Mesenchymal stem cell (in vitro differentiated cells and primary cell): ENCODE measurements at regions not wholly inside any gene's neighbourhood (a gene's known extent, or its start where the extent isn't known, plus 50 kb on each side); places are given as distances from the start of the nearest gene placed in this dataset.
A peak's percentile ranks its signal among the peaks of the same experiment; 100 is the strongest.

Source experiments
- DNase-seq: peaks from one replicate; pipeline ENCODE4 v3.0.0-alpha.2; 2013
- H2AFZ ChIP-seq: one replicate; pipeline ENCODE4 v1.6.1; 2013; ENCODE audit warnings: low read depth, mild to moderate bottlenecking, control low read depth, inconsistent platforms, low read length, moderate library complexity
- H2AK5ac ChIP-seq: 2 replicates; pipeline ENCODE4 v1.6.1; 2013; ENCODE audit warnings: low read length, moderate library complexity, mild to moderate bottlenecking, inconsistent platforms; ENCODE audit not compliant: severe bottlenecking
- H2BK120ac ChIP-seq: one replicate; pipeline ENCODE4 v1.6.1; 2013; ENCODE audit warnings: low read depth, mild to moderate bottlenecking, inconsistent platforms, low read length, moderate library complexity
- H2BK12ac ChIP-seq, 2 experiments: one replicate each; pipeline ENCODE4 v1.6.1; 2013; ENCODE audit warnings: inconsistent platforms in 2 of 2, low read length in 2 of 2, mild to moderate bottlenecking in 2 of 2, moderate library complexity in 2 of 2, control low read depth in 1 of 2
- H2BK15ac ChIP-seq: one replicate; pipeline ENCODE4 v1.6.1; 2013; ENCODE audit warnings: mild to moderate bottlenecking, low read depth, inconsistent platforms; ENCODE audit not compliant: poor library complexity, severe bottlenecking
- H2BK5ac ChIP-seq: 2 replicates; pipeline ENCODE4 v1.6.1; 2013; ENCODE audit warnings: low read depth, mild to moderate bottlenecking, low read length, control low read depth, inconsistent platforms; ENCODE audit not compliant: poor library complexity, severe bottlenecking
- H3K14ac ChIP-seq, 2 experiments: one replicate each; pipeline ENCODE4 v1.6.1; 2013; ENCODE audit warnings: inconsistent platforms in 2 of 2, low read length in 2 of 2, control low read depth in 1 of 2, mild to moderate bottlenecking in 1 of 2, moderate library complexity in 1 of 2
- H3K18ac ChIP-seq, 2 experiments: one replicate each; pipeline ENCODE4 v1.6.1; 2013; ENCODE audit warnings: inconsistent platforms in 2 of 2, low read length in 2 of 2, control low read depth in 1 of 2, low read depth in 1 of 2, mild to moderate bottlenecking in 1 of 2
- H3K23ac ChIP-seq, 2 experiments: one replicate each; pipeline ENCODE4 v1.6.1; 2013; ENCODE audit warnings: inconsistent platforms in 2 of 2, low read length in 2 of 2, mild to moderate bottlenecking in 2 of 2, moderate library complexity in 2 of 2, control low read depth in 1 of 2
- H3K27ac ChIP-seq: 2 replicates; pipeline ENCODE4 v1.5.1; 2013; ENCODE audit warnings: mild to moderate bottlenecking, moderate library complexity, low read length, control low read depth, inconsistent platforms; ENCODE audit not compliant: poor library complexity, severe bottlenecking
- H3K27me3 ChIP-seq, 2 experiments: 2 replicates each; pipeline versions ENCODE4 v1.6.1 to v1.7.0; 2013; ENCODE audit warnings: low read length in 2 of 2, mild to moderate bottlenecking in 2 of 2, moderate library complexity in 2 of 2, control low read depth in 1 of 2, inconsistent platforms in 1 of 2; ENCODE audit not compliant: control insufficient read depth in 1 of 2, insufficient read depth in 1 of 2
- H3K36me3 ChIP-seq, 2 experiments: 2 replicates each; pipeline versions ENCODE4 v1.6.1 to v1.7.0; 2013; ENCODE audit warnings: low read length in 2 of 2, control low read depth in 1 of 2, inconsistent platforms in 1 of 2, low read depth in 1 of 2, mild to moderate bottlenecking in 1 of 2; ENCODE audit not compliant: insufficient read depth in 2 of 2, control insufficient read depth in 1 of 2
- H3K4ac ChIP-seq, 2 experiments: one replicate each; pipeline ENCODE4 v1.6.1; 2013; ENCODE audit warnings: inconsistent platforms in 2 of 2, low read length in 2 of 2, mild to moderate bottlenecking in 2 of 2, moderate library complexity in 2 of 2, control low read depth in 1 of 2, low read depth in 1 of 2
- H3K4me1 ChIP-seq: 2 replicates; pipeline ENCODE4 v1.6.1; 2013; ENCODE audit warnings: low read depth, low read length, control low read depth; ENCODE audit not compliant: control insufficient read depth, insufficient read depth
- H3K4me2 ChIP-seq: 2 replicates; pipeline ENCODE4 v1.6.1; 2013; ENCODE audit warnings: low read length, mild to moderate bottlenecking, inconsistent platforms; ENCODE audit not compliant: poor library complexity, severe bottlenecking
- H3K4me3 ChIP-seq, 2 experiments: 2 replicates each; pipeline versions ENCODE4 v1.5.1 to v1.7.0; 2013; ENCODE audit warnings: low read length in 2 of 2, mild to moderate bottlenecking in 2 of 2, control low read depth in 1 of 2, low read depth in 1 of 2; ENCODE audit not compliant: insufficient read depth in 1 of 2
- H3K79me1 ChIP-seq: replicated peaks from 2 replicates; pipeline ENCODE4 v1.6.1; 2013; ENCODE audit warnings: mild to moderate bottlenecking, control low read depth, low read length, inconsistent platforms; ENCODE audit not compliant: poor library complexity, severe bottlenecking
- H3K9ac ChIP-seq: 2 replicates; pipeline ENCODE4 v1.7.0; 2013; ENCODE audit warnings: mild to moderate bottlenecking, low read length, moderate library complexity
- H3K9me3 ChIP-seq: 2 replicates; pipeline ENCODE4 v1.7.0; 2013; ENCODE audit warnings: mild to moderate bottlenecking, low read length; ENCODE audit not compliant: control insufficient read depth
- H4K8ac ChIP-seq: one replicate; pipeline ENCODE4 v1.6.1; 2013; ENCODE audit warnings: inconsistent platforms, mild to moderate bottlenecking, low read length, moderate library complexity
- H4K91ac ChIP-seq: one replicate; pipeline ENCODE4 v1.6.1; 2013; ENCODE audit warnings: mild to moderate bottlenecking, low read length, inconsistent platforms
- WGBS: methylation state at CpG from one replicate; pipeline ENCODE4 v1.1.7; 2013; ENCODE audit warnings: mixed read lengths; 5-methylcytosine and 5-hydroxymethylcytosine counted together

- Histone ChIP-seq H3K4me3 (no peak overlapping the region), H2BK5ac (no peak overlapping the region), H2BK120ac (no peak overlapping the region), H3K18ac (no peak overlapping the region), H2BK15ac (no peak overlapping the region), H2AK5ac (no peak overlapping the region), H3K36me3 (no peaks in the 10 kb centered on the region), H3K23ac (no peak overlapping the region), H3K14ac (no peak overlapping the region), H3K9ac (no peak overlapping the region), H4K91ac (no peak overlapping the region), H2AFZ (no peak overlapping the region), H2BK12ac (no peak overlapping the region), H3K4ac (no peak overlapping the region), H3K27ac (no peak overlapping the region), H3K79me1 (no peaks in the 10 kb centered on the region), H4K8ac (no peak overlapping the region), H3K4me2 (no peak overlapping the region), H3K9me3 (no peaks in the 10 kb centered on the region), H3K27me3 (no peaks in the 10 kb centered on the region), H3K4me1 (no peaks in the 10 kb centered on the region)
- no peak for DNase-seq
- no CpG with 5 or more reads among the region's 2 CpGs for WGBS
Measured at GRCh38 chr3:64306745-64307144, 81.5 kb upstream of the PRICKLE2 start.

- Histone ChIP-seq H3K4ac (no peak overlapping the region), H3K14ac (no peak overlapping the region), H3K4me2 (no peak overlapping the region), H2BK120ac (no peak overlapping the region), H3K23ac (no peak overlapping the region), H3K4me3 (no peak overlapping the region), H2AK5ac (no peak overlapping the region), H3K27ac (no peak overlapping the region), H3K9me3 (no peaks in the 10 kb centered on the region), H4K8ac (no peak overlapping the region), H4K91ac (no peak overlapping the region), H3K18ac (no peak overlapping the region), H2BK5ac (no peak overlapping the region), H3K27me3 (no peaks in the 10 kb centered on the region), H2AFZ (no peak overlapping the region), H3K79me1 (no peaks in the 10 kb centered on the region), H2BK12ac (no peak overlapping the region), H2BK15ac (no peak overlapping the region), H3K9ac (no peak overlapping the region), H3K36me3 (no peaks in the 10 kb centered on the region), H3K4me1 (no peaks in the 10 kb centered on the region)
- DNase-seq = no peak
- WGBS = no CpG with 5 or more reads among the region's 1 CpG
Measured at GRCh38 chr3:64305731-64306130, 80.5 kb upstream of the PRICKLE2 start.

GRCh38 chr3:64304828-64305410 lies 79.7 kb upstream of the PRICKLE2 start:
- no peak overlapping the region for H4K8ac ChIP-seq
- H3K79me1 ChIP-seq = no peaks in the 10 kb centered on the region
- WGBS = 96% methylated on average over 7 of the region's 8 CpGs
- H2BK15ac ChIP-seq = no peak overlapping the region
- H3K4me2 ChIP-seq = no peak overlapping the region
- H4K91ac ChIP-seq = peak overlapping the region; percentile 12
- no peak overlapping the region for H2BK120ac ChIP-seq
- H3K27ac ChIP-seq = no peak overlapping the region
- no peak overlapping the region for H3K4me3 ChIP-seq
- no peak overlapping the region for H2AFZ ChIP-seq
- H3K14ac ChIP-seq = no peak overlapping the region
- DNase-seq = no peak
- no peak overlapping the region for H3K23ac ChIP-seq
- H3K27me3 ChIP-seq = no peaks in the 10 kb centered on the region
- no peak overlapping the region for H2BK12ac ChIP-seq
- no peaks in the 10 kb centered on the region for H3K36me3 ChIP-seq
- no peaks in the 10 kb centered on the region for H3K4me1 ChIP-seq
- no peak overlapping the region for H2AK5ac ChIP-seq
- no peak overlapping the region for H3K9ac ChIP-seq
- no peaks in the 10 kb centered on the region for H3K9me3 ChIP-seq
- H2BK5ac ChIP-seq = no peak overlapping the region
- no peak overlapping the region for H3K4ac ChIP-seq
- no peak overlapping the region for H3K18ac ChIP-seq

GRCh38 chr3:64303881-64304280 lies 78.6 kb upstream of the PRICKLE2 start:
- no peak overlapping the region for H2BK12ac ChIP-seq
- no peak overlapping the region for H3K27ac ChIP-seq
- H2AK5ac ChIP-seq = no peak overlapping the region
- no peak overlapping the region for H3K18ac ChIP-seq
- H3K27me3 ChIP-seq = no peaks in the 10 kb centered on the region
- no peak overlapping the region for H3K4ac ChIP-seq
- no peaks in the 10 kb centered on the region for H3K36me3 ChIP-seq
- H4K91ac ChIP-seq = peak overlapping the region; percentile 28
- no peaks in the 10 kb centered on the region for H3K79me1 ChIP-seq
- no peak overlapping the region for H3K4me2 ChIP-seq
- no peak overlapping the region for H3K9ac ChIP-seq
- 97% methylated on average over 6 of the region's 6 CpGs for WGBS
- H4K8ac ChIP-seq = peak overlapping the region; percentile 33
- no peak overlapping the region for H2BK15ac ChIP-seq
- no peak overlapping the region for H2BK5ac ChIP-seq
- no peaks in the 10 kb centered on the region for H3K9me3 ChIP-seq
- H3K23ac ChIP-seq = no peak overlapping the region
- no peak overlapping the region for H3K4me3 ChIP-seq
- DNase-seq = no peak
- peak overlapping the region in 1 of 2 experiments; percentile 36 for H3K14ac ChIP-seq
- no peak overlapping the region for H2BK120ac ChIP-seq
- no peak overlapping the region for H2AFZ ChIP-seq
- no peaks in the 10 kb centered on the region for H3K4me1 ChIP-seq
